Transverse colon (tissue), 4 donors: ENCODE measurements at regions not wholly inside any gene's neighbourhood (a gene's known extent, or its start where the extent isn't known, plus 50 kb on each side); places are given as distances from the start of the nearest gene placed in this dataset.

Experiments used
- DNase-seq: peaks from one replicate; pipeline ENCODE4 v3.0.0-alpha.2; 2019
- H3K27ac ChIP-seq, 4 donors: fragments of 200-600 bp; sonication (generic); 2 replicates each; pipeline ENCODE4 v1.5.1; 2016 to 2018; ENCODE audit warnings: inconsistent platforms in 4 of 4
- H3K27me3 ChIP-seq: fragments of 200-600 bp; sonication (generic); 2 replicates; pipeline ENCODE4 v1.5.1; 2017; ENCODE audit warnings: inconsistent platforms
- H3K36me3 ChIP-seq, 4 donors: fragments of 200-600 bp; sonication (generic); 2 replicates each; pipeline ENCODE4 v1.5.1; 2017 to 2019; ENCODE audit warnings: inconsistent platforms in 4 of 4
- H3K4me1 ChIP-seq, 4 donors: fragments of 200-600 bp; sonication (generic); 2 replicates each; pipeline ENCODE4 v1.5.1; 2017 to 2020; ENCODE audit warnings: inconsistent platforms in 4 of 4
- H3K4me3 ChIP-seq, 4 donors: fragments of 200-600 bp; sonication (generic); 1 replicate in 1 of 4; 2 replicates in 3 of 4; pipeline versions ENCODE4 v1.5.1 to v1.6.1; 2017 to 2019; ENCODE audit warnings: inconsistent platforms in 4 of 4
- H3K9me3 ChIP-seq, 2 donors: fragments of 200-600 bp; sonication (generic); 2 replicates each; pipeline ENCODE4 v1.5.1; 2017 to 2019; ENCODE audit warnings: inconsistent platforms in 2 of 2
- CTCF ChIP-seq, 5 experiments: fragments of 200-600 bp in 3 of 5; fragments of 450-650 bp in 2 of 5; sonication (generic) in 3 of 5; IDR thresholded peaks; 1 replicate in 2 of 5; 2 replicates in 3 of 5; pipeline ENCODE4 v1.5.1; 2016 to 2017; ENCODE audit warnings: antibody characterized with exemption in 5 of 5, inconsistent platforms in 3 of 5, mild to moderate bottlenecking in 2 of 5, moderate library complexity in 1 of 5
- EP300 ChIP-seq: sonication (generic); formaldehyde crosslinking; IDR thresholded peaks from one replicate; pipeline ENCODE4 v1.6.1; 2017; ENCODE audit warnings: antibody characterized with exemption, low read depth
- POLR2A ChIP-seq: fragments of 450-650 bp; IDR thresholded peaks from one replicate; pipeline ENCODE4 v1.6.1; 2016; ENCODE audit warnings: antibody characterized with exemption, mild to moderate bottlenecking, moderate library complexity
- POLR2AphosphoS5 ChIP-seq, 3 donors: sonication (generic); formaldehyde crosslinking; IDR thresholded peaks; one replicate each; pipeline ENCODE4 v1.6.1; 2016; ENCODE audit warnings: antibody characterized with exemption in 3 of 3
- WGBS, 2 donors: methylation state at CpG; one replicate each; pipeline ENCODE4 v1.1.5; 2018; ENCODE audit warnings: low coverage in 1 of 2; 5-methylcytosine and 5-hydroxymethylcytosine counted together
- in situ Hi-C, 4 donors: fragments of 200-750 bp; cut with MboI; loops; one replicate each; pipeline versions ENCODE4 v1.15.0 to v1.15.1; 2017; ENCODE audit warnings: low sequenced_read_pairs in 3 of 4, low pct_ligation_motif_present in 1 of 4, low pct_unique_long_range_greater_than_20kb in 1 of 4
- intact Hi-C: fragments of 100-400 bp; cut with DNase I; formaldehyde crosslinking; loops from one replicate; pipeline ENCODE4 v1.15.1; 2023; ENCODE audit warnings: low total_unique reads

GRCh38 chr14:25508845-25509244 lies 458.9 kb upstream of the STXBP6 start:
- H3K4me1 ChIP-seq = no peaks in the 10 kb centered on the region
- no peak for DNase-seq
- in situ Hi-C loops = no loop called here
- H3K27me3 ChIP-seq = no peaks in the 10 kb centered on the region
- no peaks in the 10 kb centered on the region for H3K36me3 ChIP-seq
- intact Hi-C loops = loop anchor here (2.0 kb wide), 1 partner anchor 38 kb away; no protein-coding TSS in a partner anchor
- WGBS, 2 donors = 79 to 100% methylated on average over 1 to 2 of the region's 2 CpGs
- TF ChIP-seq CTCF (IDR thresholded peaks at IDR 0.05) (no peak), POLR2A (no peak), EP300 (no peak), POLR2AphosphoS5 (IDR thresholded peaks at IDR 0.05) (no peak)
- no peak overlapping the region for H3K4me3 ChIP-seq
- no peaks in the 10 kb centered on the region for H3K9me3 ChIP-seq
- no peak overlapping the region for H3K27ac ChIP-seq

GRCh38 chr14:25501749-25502148 lies 451.8 kb upstream of the STXBP6 start:
- TF ChIP-seq EP300 = no peak
- Histone ChIP-seq H3K4me3 (no peak overlapping the region), H3K27ac (no peak overlapping the region), H3K36me3 (no peaks in the 10 kb centered on the region), H3K9me3 (no peaks in the 10 kb centered on the region), H3K4me1 (no peaks in the 10 kb centered on the region), H3K27me3 (no peaks in the 10 kb centered on the region)
- DNase-seq = no peak
- intact Hi-C loops = no loop called here
- in situ Hi-C loops = no loop called here
- 88% methylated on average over 6 of the region's 6 CpGs for WGBS, 2 donors

- Histone ChIP-seq H3K36me3 (no peaks in the 10 kb centered on the region), H3K4me3 (no peak overlapping the region), H3K27me3 (no peaks in the 10 kb centered on the region), H3K4me1 (no peaks in the 10 kb centered on the region), H3K27ac (no peak overlapping the region), H3K9me3 (no peaks in the 10 kb centered on the region)
- in situ Hi-C loops (no loop called here), intact Hi-C loops (no loop called here)
- no peak for TF ChIP-seq POLR2AphosphoS5 (IDR thresholded peaks at IDR 0.05)
- no peak for TF ChIP-seq CTCF (IDR thresholded peaks at IDR 0.05)
- TF ChIP-seq POLR2A = no peak
- TF ChIP-seq EP300 = no peak
- no peak for DNase-seq
- WGBS, 2 donors = 75 to 77% methylated on average over 3 of the region's 3 CpGs
Observed at GRCh38 chr14:25488961-25489360, 439.0 kb upstream of the STXBP6 start.

- Histone ChIP-seq H3K9me3 (no peaks in the 10 kb centered on the region), H3K27me3 (no peaks in the 10 kb centered on the region), H3K36me3 (no peaks in the 10 kb centered on the region), H3K27ac (no peak overlapping the region), H3K4me3 (no peak overlapping the region), H3K4me1 (no peaks in the 10 kb centered on the region)
- TF ChIP-seq POLR2A (no peak), EP300 (no peak), CTCF (IDR thresholded peaks at IDR 0.05) (no peak), POLR2AphosphoS5 (IDR thresholded peaks at IDR 0.05) (no peak)
- in situ Hi-C loops = no loop called here
- no peak for DNase-seq
- WGBS, 2 donors = 43% methylated on average over 1 of the region's 1 CpG; no CpG with 5 or more reads in 1 of the 2 donors
- intact Hi-C loops = no loop called here
Observed at GRCh38 chr14:25485381-25485780, 435.4 kb upstream of the STXBP6 start.

GRCh38 chr14:25484906-25485305 lies 435.0 kb upstream of the STXBP6 start:
- H3K36me3 ChIP-seq = no peaks in the 10 kb centered on the region
- DNase-seq = no peak
- no peaks in the 10 kb centered on the region for H3K4me1 ChIP-seq
- no peaks in the 10 kb centered on the region for H3K9me3 ChIP-seq
- H3K27ac ChIP-seq = no peak overlapping the region
- TF ChIP-seq CTCF (IDR thresholded peaks at IDR 0.05) (no peak), POLR2A (no peak), EP300 (no peak), POLR2AphosphoS5 (IDR thresholded peaks at IDR 0.05) (no peak)
- intact Hi-C loops = no loop called here
- no peak overlapping the region for H3K4me3 ChIP-seq
- 0 to 8% methylated on average over 1 of the region's 1 CpG for WGBS, 2 donors
- no peaks in the 10 kb centered on the region for H3K27me3 ChIP-seq
- in situ Hi-C loops = no loop called here
